GM08714 (cell line): ENCODE measurements at regions not wholly inside any gene's neighbourhood (a gene's known extent, or its start where the extent isn't known, plus 50 kb on each side); places are given as distances from the start of the nearest gene placed in this dataset.

Experiments
- H3K4me3 ChIP-seq: fragments of 200-500 bp; sonication (Bioruptor generic); 2 replicates; pipeline ENCODE4 v1.5.1; 2014; ENCODE audit warnings: mild to moderate bottlenecking, low read length, inconsistent platforms
- ZNF274 ChIP-seq: IDR thresholded peaks from 2 replicates; pipeline ENCODE4 v1.6.1; 2012; ENCODE audit warnings: mild to moderate bottlenecking, low read depth, low read length

DNA sequence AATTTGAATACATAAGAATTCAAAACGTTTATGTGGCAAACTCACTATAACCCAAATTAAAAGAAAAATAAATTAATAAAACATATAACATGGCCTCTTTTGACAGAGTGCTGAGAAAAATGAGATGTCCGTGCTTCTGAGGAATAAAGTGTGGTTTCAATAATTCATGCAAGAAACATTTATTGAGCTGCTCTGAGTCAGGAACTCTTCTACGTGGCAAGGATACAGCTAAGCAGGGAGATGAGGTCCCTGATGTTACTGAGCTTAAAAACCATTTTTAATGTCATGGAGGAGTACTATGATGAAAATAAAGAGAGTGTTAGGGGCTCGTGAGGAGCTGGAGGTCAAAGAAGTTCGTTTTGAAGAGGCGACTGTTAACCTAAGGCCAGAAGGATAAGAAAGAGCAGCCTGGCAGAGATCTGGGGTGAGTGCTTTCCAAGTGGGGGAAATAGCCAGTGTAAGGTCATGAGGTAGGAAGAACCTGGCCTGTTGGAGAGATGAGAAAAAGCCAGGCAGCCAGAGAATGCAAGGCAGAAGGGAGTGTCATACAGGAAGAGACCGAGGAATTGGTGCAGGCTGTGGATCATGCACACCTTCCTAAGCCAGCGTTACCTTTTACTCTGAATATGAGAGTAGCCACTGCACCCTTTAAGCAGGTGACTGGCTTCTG lies 182.2 kb upstream of the DUSP10 start:
- no peak overlapping the region for H3K4me3 ChIP-seq
- no peak for TF ChIP-seq ZNF274

- TF ChIP-seq ZNF274: no peak
- H3K4me3 ChIP-seq: no peak overlapping the region
Observed at GRCh38 chr1:221921936-221922335, 180.0 kb upstream of the DUSP10 start.

- H3K4me3 ChIP-seq: no peak overlapping the region
- TF ChIP-seq ZNF274: no peak
Observed at GRCh38 chr1:221919743-221920142, 177.9 kb upstream of the DUSP10 start.

- no peak for TF ChIP-seq ZNF274
- no peak overlapping the region for H3K4me3 ChIP-seq
Observed at GRCh38 chr1:221919341-221919740, 177.5 kb upstream of the DUSP10 start.

GRCh38 chr1:221916176-221916575 lies 174.3 kb upstream of the DUSP10 start:
- H3K4me3 ChIP-seq: no peak overlapping the region
- no peak for TF ChIP-seq ZNF274

GRCh38 chr1:221915764-221916163 lies 173.9 kb upstream of the DUSP10 start:
- no peak overlapping the region for H3K4me3 ChIP-seq
- TF ChIP-seq ZNF274: no peak

DNA sequence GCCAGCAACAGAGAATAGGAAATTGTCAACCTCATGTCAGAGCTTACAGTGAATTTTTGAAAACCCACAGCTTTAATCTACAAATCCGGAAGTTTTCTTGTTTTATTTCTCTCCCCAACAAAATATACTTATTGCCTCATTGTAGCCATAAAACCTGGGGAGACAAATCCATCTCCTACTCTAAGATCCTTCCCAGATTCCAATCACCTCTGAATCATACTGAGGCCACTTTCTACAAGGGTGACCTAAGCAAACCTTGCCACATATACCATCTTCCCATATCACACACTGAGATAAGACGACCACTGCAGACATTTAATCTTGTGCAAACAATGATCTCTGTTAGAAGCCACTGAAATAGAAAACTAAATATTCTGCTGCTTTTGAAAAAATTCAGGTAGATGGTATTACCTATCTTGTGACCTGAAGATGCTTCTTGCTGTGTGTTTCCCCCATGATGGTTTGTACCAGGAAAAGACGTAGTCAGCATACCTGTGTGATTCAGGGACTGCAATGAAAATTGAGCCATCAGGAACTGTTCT lies 171.5 kb upstream of the DUSP10 start:
- TF ChIP-seq ZNF274: no peak
- H3K4me3 ChIP-seq: no peak overlapping the region

- no peak overlapping the region for H3K4me3 ChIP-seq
- TF ChIP-seq ZNF274: no peak
Observed at GRCh38 chr1:221912230-221912629, 170.3 kb upstream of the DUSP10 start.

DNA sequence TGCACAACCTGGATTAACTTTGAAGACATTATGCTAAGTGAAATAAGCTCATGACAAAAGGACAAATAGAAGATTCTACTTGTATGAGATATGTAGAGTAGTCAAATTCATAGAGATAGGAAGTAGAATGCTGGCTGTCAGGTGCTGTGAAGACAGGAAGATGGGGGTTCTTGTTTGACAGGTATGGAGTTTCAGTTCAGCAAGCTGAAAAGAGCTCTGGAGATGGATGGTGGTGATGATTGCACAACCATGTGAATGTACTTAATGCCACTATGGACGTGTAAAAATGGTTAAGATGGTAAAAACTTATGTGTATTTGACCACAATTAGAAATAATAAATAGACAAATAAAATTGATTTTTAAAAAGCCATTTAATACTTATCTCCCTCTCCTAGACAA lies 169.8 kb upstream of the DUSP10 start:
- TF ChIP-seq ZNF274: no peak
- H3K4me3 ChIP-seq: no peak overlapping the region

DNA sequence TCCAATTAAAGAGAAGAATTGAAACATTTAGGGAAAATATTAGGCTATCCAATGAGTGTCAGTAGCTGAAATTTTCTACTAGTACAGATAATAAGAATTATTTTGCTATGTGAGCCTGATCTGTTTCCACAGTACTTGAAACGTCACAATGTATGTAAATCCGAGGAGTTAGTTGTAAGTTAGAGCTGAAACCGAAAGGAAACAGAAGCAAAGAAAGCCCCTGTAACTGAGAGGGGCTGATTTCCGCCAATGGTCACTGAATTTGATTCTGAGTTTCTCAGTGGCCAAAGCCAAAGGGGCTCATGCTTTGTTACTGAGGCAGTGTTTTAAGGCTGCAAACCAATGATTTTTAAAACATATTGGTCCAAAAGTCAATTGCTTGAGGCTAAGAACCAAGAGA lies 168.3 kb upstream of the DUSP10 start:
- no peak for TF ChIP-seq ZNF274

GRCh38 chr1:221908573-221908972 lies 166.7 kb upstream of the DUSP10 start:
- H3K4me3 ChIP-seq: no peak overlapping the region
- TF ChIP-seq ZNF274: no peak

More for the DNA sequence above, 168.3 kb upstream of the DUSP10 start:
- no peak overlapping the region for H3K4me3 ChIP-seq

DNA sequence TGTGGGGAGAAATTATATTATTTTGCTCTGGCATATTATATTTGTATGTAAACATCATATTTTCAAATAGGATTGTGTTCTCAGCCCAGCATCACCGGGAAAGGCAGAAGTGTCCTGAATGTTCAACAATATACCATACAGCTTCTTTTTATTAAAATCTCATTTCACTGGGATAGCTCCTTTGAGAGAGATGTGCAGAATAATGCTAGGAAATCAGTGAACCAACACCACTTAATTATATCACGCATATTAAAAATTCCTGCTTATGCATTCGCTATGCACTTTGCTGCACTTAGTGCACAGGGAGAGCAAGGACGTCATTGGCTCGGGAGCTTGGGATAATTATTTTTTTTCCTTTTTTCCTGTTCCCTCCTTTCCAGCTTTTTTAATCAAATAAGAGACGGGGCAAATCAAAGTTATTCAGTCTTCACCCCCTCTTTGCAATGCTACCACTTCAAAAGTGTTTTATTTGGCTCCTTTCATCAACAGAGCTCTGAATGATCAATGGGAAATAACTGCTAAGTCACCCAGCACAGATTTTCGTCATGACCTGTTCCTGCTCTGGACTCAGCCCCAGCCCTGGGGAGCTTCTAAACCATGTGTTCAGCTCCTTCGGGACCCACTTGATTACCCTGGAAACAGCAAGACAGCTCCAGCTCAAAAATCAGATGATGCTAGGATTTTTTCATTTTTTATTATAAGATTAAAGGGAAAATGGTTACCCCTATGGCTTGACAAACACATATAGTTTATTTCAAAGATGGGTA lies 165.5 kb upstream of the DUSP10 start:
- H3K4me3 ChIP-seq: no peak overlapping the region
- TF ChIP-seq ZNF274: no peak

- no peak for TF ChIP-seq ZNF274
- no peak overlapping the region for H3K4me3 ChIP-seq
Observed at GRCh38 chr1:221905802-221906201, 163.9 kb upstream of the DUSP10 start.

DNA sequence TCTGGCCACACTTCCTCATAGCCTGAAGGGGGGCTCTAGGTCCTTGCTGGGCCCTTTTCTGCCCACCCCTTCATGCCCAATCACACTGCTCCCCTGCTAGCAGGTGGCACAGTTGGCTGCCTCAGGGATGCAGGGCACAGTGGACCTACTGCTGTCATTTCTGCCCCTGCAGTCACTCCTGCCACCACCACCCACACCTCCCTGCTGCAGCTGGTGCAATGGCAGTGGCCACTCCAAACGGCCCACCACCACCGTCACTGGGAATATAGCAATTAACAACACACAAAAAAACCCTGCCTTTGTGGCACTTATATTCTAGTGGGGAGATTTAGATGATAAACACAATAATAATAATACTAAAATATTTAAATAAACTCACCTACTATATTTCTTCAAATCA lies 162.4 kb upstream of the DUSP10 start:
- H3K4me3 ChIP-seq: no peak overlapping the region
- no peak for TF ChIP-seq ZNF274

DNA sequence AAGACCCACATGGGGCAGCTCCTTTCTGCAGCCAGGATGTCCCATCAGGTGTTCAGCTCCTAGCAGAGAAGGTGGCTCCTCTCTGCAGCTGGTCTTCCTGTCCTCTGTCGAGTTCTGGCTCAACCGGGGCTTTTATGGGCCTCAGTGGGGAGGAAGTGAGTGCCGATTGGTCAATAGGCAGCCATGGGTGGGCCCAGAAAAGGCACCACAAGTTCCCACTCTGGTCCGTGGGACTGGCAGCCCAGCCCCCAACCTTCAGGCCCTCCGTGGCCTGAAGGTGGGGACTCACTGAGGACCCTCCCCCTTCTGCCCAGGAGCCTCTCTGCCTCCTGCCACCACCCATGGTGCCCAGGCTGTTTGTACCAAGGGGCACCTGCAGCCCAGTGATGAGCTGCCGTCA lies 161.7 kb upstream of the DUSP10 start:
- TF ChIP-seq ZNF274: no peak

More for the DNA sequence above, 161.7 kb upstream of the DUSP10 start:
- no peak overlapping the region for H3K4me3 ChIP-seq
